Activated naive CD8-positive, alpha-beta T cell (primary cell): ENCODE measurements at regions not wholly inside any gene's neighbourhood (a gene's known extent, or its start where the extent isn't known, plus 50 kb on each side); places are given as distances from the start of the nearest gene placed in this dataset.
"Not testable (repeated sequence)": the region's sequence is repeated elsewhere in the genome, so short reads cannot be mapped to it uniquely, and the experiment has no call there.

Experiments
- H3K27ac Mint-ChIP-seq: one replicate; pipeline ENCODE4 v1.8.0; 2021; ENCODE audit warnings: mixed read lengths
- H3K27me3 Mint-ChIP-seq: one replicate; pipeline ENCODE4 v1.8.0; 2021; ENCODE audit warnings: mixed read lengths
- H3K36me3 Mint-ChIP-seq: one replicate; pipeline ENCODE4 v1.8.0; 2021; ENCODE audit warnings: mixed read lengths
- H3K4me1 Mint-ChIP-seq: one replicate; pipeline ENCODE4 v1.8.0; 2021; ENCODE audit warnings: low read depth, mixed read lengths
- H3K4me3 Mint-ChIP-seq: one replicate; pipeline ENCODE4 v1.8.0; 2021; ENCODE audit warnings: mild to moderate bottlenecking, mixed read lengths
- H3K9me3 Mint-ChIP-seq: one replicate; pipeline ENCODE4 v1.8.0; 2021; ENCODE audit warnings: low read depth, mixed read lengths

DNA sequence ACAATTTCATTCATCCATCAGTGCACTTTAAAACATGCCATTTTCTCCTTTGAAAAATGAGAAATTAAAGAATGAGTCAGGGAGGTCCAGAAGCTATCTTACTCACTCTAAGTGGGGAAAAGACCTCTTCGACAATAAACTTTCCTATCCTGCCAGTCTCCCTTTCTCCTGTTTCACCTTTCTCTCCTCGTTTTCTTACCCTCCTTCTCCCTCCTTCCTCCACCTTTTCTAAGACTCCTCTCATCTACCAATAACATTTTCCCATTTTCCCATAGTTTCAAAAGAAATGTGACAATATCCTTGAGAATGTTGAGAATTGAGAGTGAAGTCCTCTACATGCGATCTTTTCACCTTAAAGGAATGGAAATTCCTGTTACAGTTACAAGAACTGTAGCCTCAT, 450.5 kb upstream of the GRAMD2B start:
- H3K9me3 Mint-ChIP-seq, result no peaks in the 10 kb centered on the region
- no peaks in the 10 kb centered on the region for H3K36me3 Mint-ChIP-seq
- H3K4me1 Mint-ChIP-seq, result no peaks in the 10 kb centered on the region
- no peak overlapping the region for H3K4me3 Mint-ChIP-seq
- no peak overlapping the region for H3K27ac Mint-ChIP-seq
- H3K27me3 Mint-ChIP-seq, result no peaks in the 10 kb centered on the region

- no peaks in the 10 kb centered on the region for H3K9me3 Mint-ChIP-seq
- no peaks in the 10 kb centered on the region for H3K36me3 Mint-ChIP-seq
- H3K27me3 Mint-ChIP-seq, result no peaks in the 10 kb centered on the region
- H3K4me1 Mint-ChIP-seq, result no peaks in the 10 kb centered on the region
- no peak overlapping the region for H3K27ac Mint-ChIP-seq
- H3K4me3 Mint-ChIP-seq, result no peak overlapping the region
These were observed 448.5 kb upstream of the GRAMD2B start for GRCh38 chr5:125974679-125975078.

GRCh38 chr5:125976421-125977000, 446.7 kb upstream of the GRAMD2B start:
- H3K4me3 Mint-ChIP-seq, result no peak overlapping the region
- H3K36me3 Mint-ChIP-seq, result no peaks in the 10 kb centered on the region
- no peaks in the 10 kb centered on the region for H3K9me3 Mint-ChIP-seq
- no peak overlapping the region for H3K27ac Mint-ChIP-seq
- no peaks in the 10 kb centered on the region for H3K4me1 Mint-ChIP-seq
- no peaks in the 10 kb centered on the region for H3K27me3 Mint-ChIP-seq

DNA sequence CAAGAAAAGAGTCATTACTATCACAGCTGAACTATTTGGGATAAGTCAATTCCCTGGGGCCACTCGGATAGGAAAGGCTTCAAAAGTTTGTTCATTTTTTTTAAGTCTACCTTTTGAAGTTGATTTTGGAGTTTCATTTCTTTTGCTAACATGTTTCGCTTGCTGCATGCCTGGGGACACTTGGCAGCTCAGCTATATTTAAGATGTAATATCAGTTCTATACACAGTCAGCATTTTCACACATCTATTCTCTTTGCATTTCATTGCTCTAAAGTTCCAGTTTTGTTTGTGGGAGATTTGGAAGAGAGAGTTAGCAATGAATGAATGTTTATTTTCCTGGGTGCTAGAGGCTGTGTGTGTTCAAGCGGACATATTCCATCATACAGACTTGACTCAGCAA, 445.2 kb upstream of the GRAMD2B start:
- no peak overlapping the region for H3K27ac Mint-ChIP-seq
- no peaks in the 10 kb centered on the region for H3K4me1 Mint-ChIP-seq
- no peaks in the 10 kb centered on the region for H3K36me3 Mint-ChIP-seq
- no peaks in the 10 kb centered on the region for H3K9me3 Mint-ChIP-seq
- H3K27me3 Mint-ChIP-seq, result no peaks in the 10 kb centered on the region
- no peak overlapping the region for H3K4me3 Mint-ChIP-seq

DNA sequence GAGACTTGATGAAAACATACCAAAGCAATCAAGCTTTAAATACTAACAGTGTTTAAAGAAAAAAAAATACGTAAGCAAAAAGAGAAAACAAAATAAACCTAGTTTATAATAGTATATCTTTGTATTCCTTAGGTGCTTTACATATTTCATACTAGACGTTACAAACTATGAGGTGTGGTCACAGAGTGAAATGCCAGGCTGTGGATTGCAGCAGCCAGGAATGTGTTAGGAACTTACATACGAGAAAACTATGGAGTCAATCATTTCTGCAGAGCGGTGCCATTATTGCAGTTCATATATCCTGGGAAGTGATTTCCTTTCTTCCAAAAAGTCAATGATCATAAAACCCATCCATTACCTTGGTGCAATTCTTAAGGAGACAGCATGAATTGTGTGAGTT, 443.6 kb upstream of the GRAMD2B start:
- no peaks in the 10 kb centered on the region for H3K9me3 Mint-ChIP-seq
- H3K4me1 Mint-ChIP-seq, result no peaks in the 10 kb centered on the region
- H3K36me3 Mint-ChIP-seq, result no peaks in the 10 kb centered on the region
- no peak overlapping the region for H3K4me3 Mint-ChIP-seq
- no peaks in the 10 kb centered on the region for H3K27me3 Mint-ChIP-seq
- no peak overlapping the region for H3K27ac Mint-ChIP-seq

DNA sequence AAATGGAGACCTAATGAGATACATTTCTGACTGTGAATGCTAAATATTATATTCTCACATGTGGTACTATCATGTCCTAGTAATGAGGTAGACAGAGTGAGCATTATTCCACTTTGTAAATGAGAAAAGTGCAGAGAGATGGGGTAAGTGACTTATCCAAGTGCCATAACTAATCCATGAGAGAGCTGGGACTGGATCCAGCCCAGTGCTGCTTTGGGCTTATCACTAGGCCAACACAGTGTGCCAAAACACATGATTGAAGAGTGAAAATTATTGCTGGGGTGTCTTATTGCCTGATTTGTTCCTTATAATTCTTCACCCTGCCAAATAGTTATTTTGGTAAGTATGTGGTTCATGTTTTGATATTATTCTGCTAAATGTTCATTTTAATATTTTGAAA, 442.2 kb upstream of the GRAMD2B start:
- no peak overlapping the region for H3K4me3 Mint-ChIP-seq
- H3K4me1 Mint-ChIP-seq, result no peaks in the 10 kb centered on the region
- H3K27me3 Mint-ChIP-seq, result no peaks in the 10 kb centered on the region
- no peaks in the 10 kb centered on the region for H3K36me3 Mint-ChIP-seq
- H3K27ac Mint-ChIP-seq, result no peak overlapping the region
- no peaks in the 10 kb centered on the region for H3K9me3 Mint-ChIP-seq

- no peaks in the 10 kb centered on the region for H3K9me3 Mint-ChIP-seq
- H3K36me3 Mint-ChIP-seq, result no peaks in the 10 kb centered on the region
- no peak overlapping the region for H3K27ac Mint-ChIP-seq
- no peaks in the 10 kb centered on the region for H3K27me3 Mint-ChIP-seq
- no peaks in the 10 kb centered on the region for H3K4me1 Mint-ChIP-seq
- no peak overlapping the region for H3K4me3 Mint-ChIP-seq
These were observed 435.4 kb upstream of the GRAMD2B start for GRCh38 chr5:125987677-125988255.

GRCh38 chr5:125992050-125992449, 431.2 kb upstream of the GRAMD2B start:
- Mint-ChIP-seq H3K9me3 (no peaks in the 10 kb centered on the region), H3K27ac (no peak overlapping the region), H3K4me1 (no peaks in the 10 kb centered on the region), H3K4me3 (no peak overlapping the region), H3K36me3 (no peaks in the 10 kb centered on the region), H3K27me3 (no peaks in the 10 kb centered on the region)

DNA sequence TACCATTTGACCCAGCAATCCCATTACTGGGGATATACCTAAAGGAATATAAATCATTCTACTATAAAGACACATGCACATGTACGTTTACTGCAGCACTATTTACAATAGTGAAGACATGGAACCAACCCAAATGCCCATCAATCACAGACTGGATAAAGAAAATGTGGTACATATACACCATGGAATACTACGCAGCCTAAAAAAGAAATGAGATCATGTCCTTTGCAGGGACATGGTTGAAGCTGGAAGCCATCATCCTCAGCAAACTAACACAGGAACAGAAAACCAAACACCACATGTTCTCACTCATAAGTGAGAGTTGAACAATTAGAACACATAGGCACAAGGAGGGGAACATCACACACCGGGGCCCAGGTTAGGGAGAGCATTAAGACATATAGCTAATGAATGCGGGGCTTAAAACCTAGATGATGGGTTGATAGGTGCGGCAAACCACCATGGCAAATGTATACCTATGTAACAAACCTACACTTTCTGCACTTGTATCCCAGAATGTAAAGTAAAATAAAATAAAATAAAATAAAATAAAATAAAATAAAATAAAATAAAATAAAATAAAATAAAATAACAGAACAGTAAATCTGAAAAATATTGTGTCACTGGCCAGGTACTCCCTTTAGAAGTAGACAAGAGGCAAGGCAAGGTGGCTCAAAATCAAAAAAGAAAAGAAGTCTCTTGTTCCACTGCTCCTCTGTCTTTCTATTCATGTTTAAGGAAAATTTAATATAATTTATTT, 423.8 kb upstream of the GRAMD2B start:
- H3K36me3 Mint-ChIP-seq, H3K9me3 Mint-ChIP-seq, H3K4me1 Mint-ChIP-seq, H3K27me3 Mint-ChIP-seq, H3K4me3 Mint-ChIP-seq, H3K27ac Mint-ChIP-seq: not testable (repeated sequence)

GRCh38 chr5:126000507-126000906, 422.7 kb upstream of the GRAMD2B start:
- Mint-ChIP-seq H3K4me1 (no peaks in the 10 kb centered on the region), H3K4me3 (no peak overlapping the region), H3K36me3 (no peaks in the 10 kb centered on the region), H3K27ac (no peak overlapping the region), H3K27me3 (no peaks in the 10 kb centered on the region), H3K9me3 (no peaks in the 10 kb centered on the region)

GRCh38 chr5:126002222-126002897, 420.8 kb upstream of the GRAMD2B start:
- H3K9me3 Mint-ChIP-seq, result no peaks in the 10 kb centered on the region
- no peak overlapping the region for H3K27ac Mint-ChIP-seq
- no peaks in the 10 kb centered on the region for H3K27me3 Mint-ChIP-seq
- H3K4me1 Mint-ChIP-seq, result no peaks in the 10 kb centered on the region
- H3K4me3 Mint-ChIP-seq, result no peak overlapping the region
- H3K36me3 Mint-ChIP-seq, result no peaks in the 10 kb centered on the region

DNA sequence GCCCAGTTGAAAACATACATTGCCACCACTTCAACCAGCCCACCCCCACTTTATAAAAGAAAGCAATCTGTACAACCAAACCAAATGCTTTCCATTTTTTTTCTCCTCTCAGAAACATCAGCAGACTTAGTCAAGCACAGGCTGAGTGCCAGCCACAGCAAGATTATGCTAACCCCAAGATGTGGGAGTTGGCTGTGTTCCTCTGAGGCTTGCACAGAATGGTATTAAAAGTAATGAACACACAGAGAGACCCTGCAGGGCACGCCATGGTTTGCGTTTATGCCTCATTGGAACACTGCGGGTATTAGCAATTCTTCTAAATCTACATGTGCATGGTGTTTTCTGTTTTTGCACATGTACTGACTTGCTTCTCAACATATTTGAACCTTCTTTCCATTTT, 419.9 kb upstream of the GRAMD2B start:
- no peaks in the 10 kb centered on the region for H3K27me3 Mint-ChIP-seq
- H3K4me1 Mint-ChIP-seq, result no peaks in the 10 kb centered on the region
- H3K4me3 Mint-ChIP-seq, result no peak overlapping the region
- no peaks in the 10 kb centered on the region for H3K36me3 Mint-ChIP-seq
- peaks cover 7% of the 10 kb centered on the region for H3K9me3 Mint-ChIP-seq
- H3K27ac Mint-ChIP-seq, result no peak overlapping the region

DNA sequence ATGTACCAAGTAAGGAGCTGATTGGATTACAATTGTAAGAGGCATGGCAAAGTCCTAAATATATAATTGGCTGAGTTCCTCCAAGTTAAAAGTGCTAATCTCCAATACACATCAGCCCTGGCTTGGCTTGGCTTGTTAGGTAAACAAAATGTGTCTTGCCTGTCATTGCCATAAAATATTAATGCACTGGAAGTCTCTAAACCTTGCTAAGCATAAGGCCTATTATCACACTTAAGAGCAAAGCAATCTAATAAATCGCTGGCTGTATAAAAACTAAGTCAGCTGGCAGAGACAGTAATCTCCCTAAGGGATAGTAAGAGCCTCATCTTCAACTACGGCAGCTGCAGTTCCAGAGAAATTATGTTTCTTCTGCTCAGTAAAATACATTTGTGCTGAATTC, 418.6 kb upstream of the GRAMD2B start:
- Mint-ChIP-seq H3K4me1 (no peaks in the 10 kb centered on the region), H3K27me3 (no peaks in the 10 kb centered on the region), H3K27ac (no peak overlapping the region), H3K36me3 (no peaks in the 10 kb centered on the region), H3K9me3 (peaks cover 7% of the 10 kb centered on the region), H3K4me3 (no peak overlapping the region)

- Mint-ChIP-seq H3K4me3 (no peak overlapping the region), H3K27me3 (no peaks in the 10 kb centered on the region), H3K9me3 (peaks cover 8% of the 10 kb centered on the region), H3K4me1 (no peaks in the 10 kb centered on the region), H3K27ac (no peak overlapping the region), H3K36me3 (no peaks in the 10 kb centered on the region)
These were observed 415.4 kb upstream of the GRAMD2B start for GRCh38 chr5:126007841-126008240.

DNA sequence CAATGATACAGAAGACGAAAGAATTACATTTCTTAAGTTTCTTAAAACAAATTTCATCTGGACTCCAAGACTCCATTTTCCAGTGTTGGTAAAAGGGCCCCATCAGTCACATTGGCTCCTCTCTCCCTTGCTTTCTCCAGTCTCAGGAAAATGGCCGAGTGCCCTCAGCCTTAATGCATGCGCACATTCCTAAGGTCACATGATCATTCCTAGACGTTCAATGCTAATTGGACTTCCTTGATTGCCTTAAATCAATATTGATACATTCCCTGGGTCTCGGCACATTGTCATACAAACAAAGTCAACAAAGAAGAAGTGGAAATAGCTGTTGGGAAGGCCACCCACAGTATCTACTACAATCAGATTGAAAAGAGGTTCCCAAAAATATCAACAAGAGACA, 413.6 kb upstream of the GRAMD2B start:
- no peaks in the 10 kb centered on the region for H3K27me3 Mint-ChIP-seq
- H3K36me3 Mint-ChIP-seq, result no peaks in the 10 kb centered on the region
- H3K4me3 Mint-ChIP-seq, result no peak overlapping the region

More for the DNA sequence above, 413.6 kb upstream of the GRAMD2B start:
- Mint-ChIP-seq H3K27ac (no peak overlapping the region), H3K4me1 (no peaks in the 10 kb centered on the region), H3K9me3 (peaks cover 10% of the 10 kb centered on the region)
